ENCODE measurements at regions not wholly inside any gene's neighbourhood (a gene's known extent, or its start where the extent isn't known, plus 50 kb on each side); places are given as distances from the start of the nearest gene placed in this dataset.
"Not testable (repeated sequence)": the region's sequence is repeated elsewhere in the genome, so short reads cannot be mapped to it uniquely, and the experiment has no call there.

DNA sequence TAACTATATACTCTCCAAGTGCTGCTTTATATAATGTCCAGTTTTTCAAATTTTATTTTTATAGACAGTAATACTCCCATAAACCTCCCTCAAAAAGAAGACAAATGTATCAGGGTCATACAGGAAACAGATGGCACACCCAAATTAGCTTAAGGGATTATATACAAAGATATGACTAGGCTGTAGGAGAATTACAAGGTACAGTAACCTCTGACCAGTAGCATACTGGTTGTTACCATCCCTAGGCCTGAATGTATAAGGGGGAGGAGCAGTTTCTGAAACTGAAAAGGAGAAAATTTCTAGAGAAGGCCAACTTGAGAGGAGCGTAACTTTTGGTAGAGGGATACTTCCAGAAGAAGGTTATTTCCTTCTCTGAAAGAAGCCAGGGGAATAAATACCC is 122.6 kb upstream of the NBPF19 start:
- DNase-seq (ENCODE audit: low spot score); POLR2A ChIA-PET (ENCODE audit: low non-redundant PET); BruUV-seq (replicated peaks); H3K9me3 ChIP-seq (ENCODE audit: low read depth, low read length, poor library complexity, severe bottlenecking); H3K4me1 ChIP-seq (ENCODE audit: insufficient read depth, low read length, poor library complexity, severe bottlenecking); H3K27ac ChIP-seq (ENCODE audit: low read depth, low read length, poor library complexity, severe bottlenecking); H3K4me3 ChIP-seq (ENCODE audit: low read depth, low read length, poor library complexity, severe bottlenecking); H3K27me3 ChIP-seq (replicated peaks; ENCODE audit: insufficient read depth, low read depth, low read length, poor library complexity); H3K36me3 ChIP-seq (ENCODE audit: insufficient read depth, low read length, poor library complexity, severe bottlenecking); CTCF ChIA-PET; intact Hi-C loops (cut with micrococcal nuclease; ENCODE audit: unreplicated experiment): not testable (repeated sequence)

DNA sequence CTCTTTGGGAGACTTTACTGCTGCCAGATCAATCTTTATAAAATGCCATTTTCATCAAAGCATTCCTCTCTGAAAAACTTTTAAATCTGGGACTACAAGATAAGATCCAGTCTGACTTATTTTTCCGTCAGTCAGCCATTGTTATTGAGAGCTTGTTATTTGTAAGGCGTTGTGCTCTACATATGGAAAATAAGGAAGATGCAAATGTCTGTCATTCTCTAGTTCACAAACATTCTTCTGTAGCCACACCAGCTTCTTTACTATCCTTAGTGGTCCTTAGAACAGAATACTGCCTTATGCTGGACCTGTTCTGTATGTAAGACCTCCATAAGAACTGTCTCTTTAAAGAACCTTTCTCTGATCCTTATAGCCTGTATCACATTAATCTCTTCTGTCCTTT is 120.3 kb upstream of the NBPF19 start:
- intact Hi-C loops (cut with micrococcal nuclease; ENCODE audit: unreplicated experiment); BruUV-seq (replicated peaks); H3K27me3 ChIP-seq (replicated peaks; ENCODE audit: insufficient read depth, low read depth, low read length, poor library complexity); H3K9me3 ChIP-seq (ENCODE audit: low read depth, low read length, poor library complexity, severe bottlenecking); DNase-seq (ENCODE audit: low spot score); CTCF ChIA-PET; H3K4me1 ChIP-seq (ENCODE audit: insufficient read depth, low read length, poor library complexity, severe bottlenecking); H3K36me3 ChIP-seq (ENCODE audit: insufficient read depth, low read length, poor library complexity, severe bottlenecking); POLR2A ChIA-PET (ENCODE audit: low non-redundant PET); H3K27ac ChIP-seq (ENCODE audit: low read depth, low read length, poor library complexity, severe bottlenecking); H3K4me3 ChIP-seq (ENCODE audit: low read depth, low read length, poor library complexity, severe bottlenecking): not testable (repeated sequence)

DNA sequence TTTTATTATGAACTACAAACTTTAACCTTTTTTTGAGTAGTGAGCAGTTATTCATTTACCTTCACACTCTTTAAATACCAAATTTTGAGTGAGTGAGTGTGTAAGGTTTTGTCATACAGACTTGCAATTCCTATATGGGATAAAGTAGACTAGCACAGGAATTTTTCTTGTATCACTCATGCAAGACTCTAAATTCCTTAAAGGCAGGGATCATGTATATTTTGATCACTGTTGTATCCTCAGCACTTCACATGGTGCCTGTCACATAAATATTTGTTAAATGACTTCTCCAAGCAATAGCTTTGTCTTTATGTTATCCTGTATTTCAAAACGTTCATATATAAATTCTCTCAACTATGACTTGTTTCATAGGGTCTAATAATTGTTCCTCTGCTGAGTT is 119.1 kb upstream of the NBPF19 start:
- CTCF ChIA-PET; H3K36me3 ChIP-seq (ENCODE audit: insufficient read depth, low read length, poor library complexity, severe bottlenecking); POLR2A ChIA-PET (ENCODE audit: low non-redundant PET); H3K9me3 ChIP-seq (ENCODE audit: low read depth, low read length, poor library complexity, severe bottlenecking); intact Hi-C loops (cut with micrococcal nuclease; ENCODE audit: unreplicated experiment); H3K4me1 ChIP-seq (ENCODE audit: insufficient read depth, low read length, poor library complexity, severe bottlenecking); H3K27me3 ChIP-seq (replicated peaks; ENCODE audit: insufficient read depth, low read depth, low read length, poor library complexity); H3K4me3 ChIP-seq (ENCODE audit: low read depth, low read length, poor library complexity, severe bottlenecking); H3K27ac ChIP-seq (ENCODE audit: low read depth, low read length, poor library complexity, severe bottlenecking); BruUV-seq (replicated peaks); DNase-seq (ENCODE audit: low spot score): not testable (repeated sequence)

DNA sequence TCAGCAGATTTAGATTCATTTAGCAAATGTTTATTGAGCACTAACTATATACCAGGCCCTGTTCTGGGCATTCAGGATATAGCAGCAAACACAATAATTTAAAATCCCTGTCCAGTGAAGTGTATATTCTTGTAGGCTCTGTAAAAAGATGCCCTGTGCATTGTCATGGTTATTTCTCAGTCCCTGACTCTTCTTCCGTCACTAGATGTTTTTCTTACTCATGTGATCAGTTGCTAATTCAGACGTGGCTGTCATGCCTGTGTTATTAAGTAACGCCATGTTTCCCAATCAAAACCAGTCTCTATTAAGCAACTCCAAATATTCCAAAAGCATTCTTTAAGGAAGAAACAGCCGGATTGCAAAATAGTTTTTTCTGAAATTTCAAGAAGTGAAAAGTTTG is 118.7 kb upstream of the NBPF19 start:
- H3K4me1 ChIP-seq (ENCODE audit: insufficient read depth, low read length, poor library complexity, severe bottlenecking); H3K4me3 ChIP-seq (ENCODE audit: low read depth, low read length, poor library complexity, severe bottlenecking); DNase-seq (ENCODE audit: low spot score); H3K27me3 ChIP-seq (replicated peaks; ENCODE audit: insufficient read depth, low read depth, low read length, poor library complexity); H3K9me3 ChIP-seq (ENCODE audit: low read depth, low read length, poor library complexity, severe bottlenecking); BruUV-seq (replicated peaks); intact Hi-C loops (cut with micrococcal nuclease; ENCODE audit: unreplicated experiment); CTCF ChIA-PET; H3K36me3 ChIP-seq (ENCODE audit: insufficient read depth, low read length, poor library complexity, severe bottlenecking); H3K27ac ChIP-seq (ENCODE audit: low read depth, low read length, poor library complexity, severe bottlenecking); POLR2A ChIA-PET (ENCODE audit: low non-redundant PET): not testable (repeated sequence)

DNA sequence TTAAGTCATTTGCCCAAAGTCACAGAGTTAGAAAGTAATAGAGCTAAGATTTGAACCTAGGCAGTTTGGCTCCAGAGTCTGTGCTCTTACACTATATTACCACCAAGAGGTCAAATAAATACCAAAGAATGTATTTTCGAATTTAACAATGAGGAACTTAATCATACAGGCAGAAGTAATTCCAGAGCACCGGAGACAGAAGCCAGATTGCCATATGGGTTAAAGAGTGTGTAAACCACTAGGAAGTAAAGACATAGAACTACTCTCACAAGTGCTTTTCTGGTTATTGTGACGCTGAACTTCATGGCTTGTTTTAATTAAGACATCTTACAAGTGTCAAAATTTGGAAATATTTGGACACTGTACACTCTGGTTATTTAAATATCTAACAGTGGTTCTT is 114.5 kb upstream of the NBPF19 start:
- H3K4me1 ChIP-seq (ENCODE audit: insufficient read depth, low read length, poor library complexity, severe bottlenecking); BruUV-seq (replicated peaks); DNase-seq (ENCODE audit: low spot score); H3K4me3 ChIP-seq (ENCODE audit: low read depth, low read length, poor library complexity, severe bottlenecking); POLR2A ChIA-PET (ENCODE audit: low non-redundant PET); H3K9me3 ChIP-seq (ENCODE audit: low read depth, low read length, poor library complexity, severe bottlenecking); H3K36me3 ChIP-seq (ENCODE audit: insufficient read depth, low read length, poor library complexity, severe bottlenecking); H3K27me3 ChIP-seq (replicated peaks; ENCODE audit: insufficient read depth, low read depth, low read length, poor library complexity); H3K27ac ChIP-seq (ENCODE audit: low read depth, low read length, poor library complexity, severe bottlenecking); CTCF ChIA-PET; intact Hi-C loops (cut with micrococcal nuclease; ENCODE audit: unreplicated experiment): not testable (repeated sequence)

DNA sequence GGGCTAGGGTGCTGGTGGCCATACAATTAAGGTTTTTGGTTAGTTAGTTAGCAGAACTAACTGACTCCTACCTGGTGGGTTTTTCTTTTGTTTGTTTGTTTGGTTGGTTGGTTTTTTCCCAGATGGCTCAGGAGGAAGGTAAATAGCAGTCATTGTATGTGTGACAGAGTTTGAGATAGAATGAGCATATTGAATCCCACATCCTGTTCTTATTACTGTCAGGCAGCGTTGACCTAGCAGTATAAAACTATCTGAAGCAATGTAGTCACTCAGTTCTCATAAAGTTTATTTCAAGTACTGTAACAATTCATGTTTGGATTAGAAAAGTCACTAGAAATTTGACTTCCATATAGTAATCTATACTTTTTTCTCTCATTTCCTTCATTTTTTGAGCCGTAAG is 113.5 kb upstream of the NBPF19 start:
- H3K27me3 ChIP-seq (replicated peaks; ENCODE audit: insufficient read depth, low read depth, low read length, poor library complexity); H3K4me1 ChIP-seq (ENCODE audit: insufficient read depth, low read length, poor library complexity, severe bottlenecking); POLR2A ChIA-PET (ENCODE audit: low non-redundant PET); intact Hi-C loops (cut with micrococcal nuclease; ENCODE audit: unreplicated experiment); H3K27ac ChIP-seq (ENCODE audit: low read depth, low read length, poor library complexity, severe bottlenecking); H3K4me3 ChIP-seq (ENCODE audit: low read depth, low read length, poor library complexity, severe bottlenecking); BruUV-seq (replicated peaks); CTCF ChIA-PET; H3K9me3 ChIP-seq (ENCODE audit: low read depth, low read length, poor library complexity, severe bottlenecking); DNase-seq (ENCODE audit: low spot score); H3K36me3 ChIP-seq (ENCODE audit: insufficient read depth, low read length, poor library complexity, severe bottlenecking): not testable (repeated sequence)

DNA sequence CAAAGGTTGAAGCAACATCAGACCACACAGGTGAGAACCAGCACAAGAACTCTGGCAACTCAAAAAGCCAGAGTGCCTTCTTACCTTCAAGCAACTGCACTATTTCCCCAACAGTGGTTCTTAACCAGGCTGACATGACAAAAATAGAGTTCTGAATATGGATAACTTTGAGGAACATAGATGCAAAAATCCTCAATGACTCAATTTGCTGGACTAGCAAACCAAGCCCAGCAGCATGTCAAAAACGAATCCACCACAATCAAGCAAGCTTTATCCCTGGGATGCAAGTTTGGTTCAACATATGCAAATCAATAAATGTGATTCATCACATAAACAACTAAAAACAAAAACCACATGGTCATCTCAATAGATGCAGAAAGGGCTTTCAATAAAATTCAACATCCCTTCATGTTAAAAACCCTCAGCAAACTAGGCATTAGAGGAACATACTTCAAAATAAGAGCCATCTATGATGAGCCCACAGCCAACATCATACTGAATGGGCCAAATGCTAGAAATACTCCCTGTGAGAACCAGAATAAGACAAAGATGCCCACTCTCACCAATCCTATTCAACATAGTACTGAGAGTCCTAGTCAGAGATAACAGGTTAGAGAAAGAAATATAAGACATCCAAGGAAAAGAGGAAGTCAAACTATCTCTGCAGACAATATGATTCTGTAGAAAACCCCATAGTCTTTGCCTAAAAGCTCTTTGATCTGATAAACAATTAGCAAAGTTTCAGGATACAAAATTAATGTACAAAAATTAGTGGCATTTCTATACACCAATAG is 110.5 kb upstream of the NBPF19 start:
- H3K36me3 ChIP-seq (ENCODE audit: insufficient read depth, low read length, poor library complexity, severe bottlenecking); H3K4me3 ChIP-seq (ENCODE audit: low read depth, low read length, poor library complexity, severe bottlenecking); H3K4me1 ChIP-seq (ENCODE audit: insufficient read depth, low read length, poor library complexity, severe bottlenecking); CTCF ChIA-PET; H3K9me3 ChIP-seq (ENCODE audit: low read depth, low read length, poor library complexity, severe bottlenecking); BruUV-seq (replicated peaks); H3K27me3 ChIP-seq (replicated peaks; ENCODE audit: insufficient read depth, low read depth, low read length, poor library complexity); DNase-seq (ENCODE audit: low spot score); H3K27ac ChIP-seq (ENCODE audit: low read depth, low read length, poor library complexity, severe bottlenecking); intact Hi-C loops (cut with micrococcal nuclease; ENCODE audit: unreplicated experiment); POLR2A ChIA-PET (ENCODE audit: low non-redundant PET): not testable (repeated sequence)

DNA sequence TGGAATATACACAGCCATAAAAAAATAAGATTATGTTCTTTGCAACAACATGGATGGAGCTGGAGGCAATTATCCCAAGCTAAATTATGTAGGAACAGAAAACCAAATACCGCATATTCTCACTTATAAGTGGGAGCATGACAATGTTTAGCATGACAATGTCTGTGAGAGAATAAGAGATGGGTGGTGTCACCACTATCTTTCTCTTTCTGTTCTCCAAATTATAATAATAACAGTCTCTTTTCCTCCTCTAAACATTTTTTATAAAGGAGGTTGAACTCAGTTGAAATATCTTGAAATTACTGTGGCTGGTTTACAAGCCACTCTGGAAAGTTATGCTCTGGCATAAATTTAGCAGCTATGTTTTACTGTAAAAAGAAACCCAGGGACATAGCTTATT is 108.4 kb upstream of the NBPF19 start:
- H3K27me3 ChIP-seq (replicated peaks; ENCODE audit: insufficient read depth, low read depth, low read length, poor library complexity); CTCF ChIA-PET; DNase-seq (ENCODE audit: low spot score); H3K4me3 ChIP-seq (ENCODE audit: low read depth, low read length, poor library complexity, severe bottlenecking); BruUV-seq (replicated peaks); H3K27ac ChIP-seq (ENCODE audit: low read depth, low read length, poor library complexity, severe bottlenecking); H3K4me1 ChIP-seq (ENCODE audit: insufficient read depth, low read length, poor library complexity, severe bottlenecking); H3K9me3 ChIP-seq (ENCODE audit: low read depth, low read length, poor library complexity, severe bottlenecking); POLR2A ChIA-PET (ENCODE audit: low non-redundant PET); intact Hi-C loops (cut with micrococcal nuclease; ENCODE audit: unreplicated experiment); H3K36me3 ChIP-seq (ENCODE audit: insufficient read depth, low read length, poor library complexity, severe bottlenecking): not testable (repeated sequence)
